Liver (tissue), 8 donors: ENCODE measurements at regions not wholly inside any gene's neighbourhood (a gene's known extent, or its start where the extent isn't known, plus 50 kb on each side); places are given as distances from the start of the nearest gene placed in this dataset.
"Not testable (repeated sequence)": the region's sequence is repeated elsewhere in the genome, so short reads cannot be mapped to it uniquely, and the experiment has no call there.

Source experiments
- DNase-seq: peaks from one replicate; pipeline ENCODE4 v3.0.0-alpha.2; 2017; ENCODE audit warnings: low spot score
- H3K27ac ChIP-seq, 2 donors: one replicate each; pipeline ENCODE4 v1.7.0; 2013; ENCODE audit warnings: inconsistent platforms in 2 of 2, low read length in 2 of 2, control low read depth in 1 of 2, low read depth in 1 of 2, mild to moderate bottlenecking in 1 of 2
- H3K27me3 ChIP-seq, 4 donors: one replicate each; pipeline versions ENCODE4 v1.6.1 to v1.7.0; 2013; ENCODE audit warnings: low read length in 3 of 4, inconsistent platforms in 1 of 4, mild to moderate bottlenecking in 1 of 4, moderate library complexity in 1 of 4; ENCODE audit not compliant: control insufficient read depth in 4 of 4, insufficient read depth in 4 of 4
- H3K36me3 ChIP-seq, 4 donors: one replicate each; pipeline versions ENCODE4 v1.6.1 to v1.7.0; 2013; ENCODE audit warnings: low read length in 3 of 4, mild to moderate bottlenecking in 3 of 4, low read depth in 1 of 4, moderate library complexity in 1 of 4; ENCODE audit not compliant: control insufficient read depth in 4 of 4, insufficient read depth in 3 of 4
- H3K4me1 ChIP-seq, 4 donors: one replicate each; pipeline versions ENCODE4 v1.6.1 to v1.7.0; 2013; ENCODE audit warnings: low read length in 3 of 4, mild to moderate bottlenecking in 3 of 4, moderate library complexity in 1 of 4; ENCODE audit not compliant: control insufficient read depth in 4 of 4, insufficient read depth in 4 of 4
- H3K4me3 ChIP-seq, 3 donors: one replicate each; pipeline versions ENCODE4 v1.6.1 to v1.7.0; 2013; ENCODE audit warnings: low read length in 3 of 3, control low read depth in 1 of 3, low read depth in 1 of 3, mild to moderate bottlenecking in 1 of 3
- H3K9ac ChIP-seq, 2 donors: one replicate each; pipeline ENCODE4 v1.7.0; 2013; ENCODE audit warnings: low read length in 2 of 2, mild to moderate bottlenecking in 2 of 2, moderate library complexity in 2 of 2, control low read depth in 1 of 2, low read depth in 1 of 2
- H3K9me3 ChIP-seq, 4 donors: one replicate each; pipeline versions ENCODE4 v1.6.1 to v1.7.0; 2013; ENCODE audit warnings: low read length in 3 of 4; ENCODE audit not compliant: control insufficient read depth in 4 of 4
- EGR1 ChIP-seq, 2 donors: IDR thresholded peaks; 2 replicates each; pipeline ENCODE4 v1.6.1; 2016 to 2018; ENCODE audit warnings: antibody characterized with exemption in 2 of 2, low read depth in 2 of 2
- FOXA1 ChIP-seq: IDR thresholded peaks from 2 replicates; pipeline ENCODE4 v1.6.1; 2016; ENCODE audit warnings: antibody characterized with exemption
- FOXA2 ChIP-seq: IDR thresholded peaks from 2 replicates; pipeline ENCODE4 v1.6.1; 2016; ENCODE audit warnings: antibody characterized with exemption
- GABPA ChIP-seq, 2 donors: IDR thresholded peaks in 1 of 2; conservative IDR thresholded peaks in 1 of 2; 2 replicates each; pipeline ENCODE4 v1.6.1; 2016; ENCODE audit warnings: antibody characterized with exemption in 2 of 2, mild to moderate bottlenecking in 1 of 2, moderate library complexity in 1 of 2
- HNF4A ChIP-seq, 2 donors: conservative IDR thresholded peaks; 2 replicates each; pipeline ENCODE4 v1.6.1; 2016; ENCODE audit warnings: antibody characterized with exemption in 2 of 2, mild to moderate bottlenecking in 2 of 2
- HNF4G ChIP-seq: IDR thresholded peaks from 2 replicates; pipeline ENCODE4 v1.6.1; 2016; ENCODE audit warnings: antibody characterized with exemption
- JUND ChIP-seq, 2 donors: IDR thresholded peaks; 2 replicates each; pipeline ENCODE4 v1.6.1; 2016; ENCODE audit warnings: antibody characterized with exemption in 2 of 2
- NR2F2 ChIP-seq: IDR thresholded peaks from 2 replicates; pipeline ENCODE4 v1.6.1; 2016; ENCODE audit warnings: antibody characterized with exemption
- RAD21 ChIP-seq, 2 donors: IDR thresholded peaks; 2 replicates each; pipeline ENCODE4 v1.6.1; 2016; ENCODE audit warnings: antibody characterized with exemption in 2 of 2, mild to moderate bottlenecking in 2 of 2
- RXRA ChIP-seq, 2 donors: IDR thresholded peaks; 2 replicates each; pipeline ENCODE4 v1.6.1; 2017 to 2018; ENCODE audit warnings: antibody characterized with exemption in 2 of 2, mild to moderate bottlenecking in 1 of 2
- SP1 ChIP-seq: IDR thresholded peaks from 2 replicates; pipeline ENCODE4 v1.6.1; 2018; ENCODE audit warnings: antibody characterized with exemption, mild to moderate bottlenecking
- TAF1 ChIP-seq: conservative IDR thresholded peaks from 2 replicates; pipeline ENCODE4 v1.6.1; 2016; ENCODE audit warnings: antibody characterized with exemption, mild to moderate bottlenecking
- YY1 ChIP-seq: IDR thresholded peaks from 2 replicates; pipeline ENCODE4 v1.6.1; 2016; ENCODE audit warnings: antibody characterized with exemption, mild to moderate bottlenecking
- WGBS: extraction: QIAGEN DNeasy Blood & Tissue Kit; methylation state at CpG from one replicate; pipeline ENCODE4 v1.1.7; 2013; 5-methylcytosine and 5-hydroxymethylcytosine counted together
- TF ChIP-seq, protein P1 (sequence below): IDR thresholded peaks from 2 replicates; pipeline ENCODE4 v1.6.1; 2016; ENCODE audit warnings: antibody characterized with exemption
- TF ChIP-seq, protein P2 (sequence below): IDR thresholded peaks from 2 replicates; pipeline ENCODE4 v1.6.1; 2016; ENCODE audit warnings: antibody characterized with exemption
- TF ChIP-seq, protein P3 (sequence below): IDR thresholded peaks from 2 replicates; pipeline ENCODE4 v1.6.1; 2016; ENCODE audit warnings: antibody characterized with exemption, mild to moderate bottlenecking
- TF ChIP-seq, protein P4 (sequence below): IDR thresholded peaks from 2 replicates; pipeline ENCODE4 v1.6.1; 2016; ENCODE audit warnings: antibody characterized with exemption
- TF ChIP-seq, protein P5 (sequence below): fragments of 150-350 bp; IDR thresholded peaks from 2 replicates; pipeline ENCODE4 v1.5.1; 2017; ENCODE audit warnings: improper control_type of control experiment, low read depth, low read length; ENCODE audit not compliant: missing input control
- donor health status: healthy.
- donor health status: healthy.
- donor health status: healthy.
- donor health status: healthy.
- donor health status: healthy.

DNA sequence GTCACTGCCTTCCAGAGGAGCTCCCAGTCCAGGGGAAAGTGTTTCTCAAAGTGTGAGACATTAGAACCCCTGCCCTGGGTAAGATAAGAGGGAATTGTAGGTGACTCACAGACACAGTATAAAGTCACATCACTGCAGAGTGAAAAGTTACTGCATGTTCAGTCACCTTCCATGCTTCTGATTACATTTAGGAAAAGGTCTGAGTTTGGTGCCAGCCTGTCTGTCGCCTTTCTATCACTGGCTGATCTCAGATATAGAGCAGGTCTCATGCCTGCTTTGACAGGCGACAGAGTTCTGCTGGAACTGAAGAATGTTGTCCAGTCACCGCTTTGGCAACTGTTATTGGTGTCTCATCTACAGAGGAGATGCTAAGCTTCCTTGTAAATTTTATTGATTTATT lies 1078.6 kb downstream of the UQCRFS1 start:
- Histone ChIP-seq H3K4me3 (no peak overlapping the region), H3K27ac (no peak overlapping the region), H3K36me3 (no peaks in the 10 kb centered on the region), H3K9me3 (peaks cover 0 to 3% (median 0%) of the 10 kb centered on the region in 4 donors), H3K4me1 (no peaks in the 10 kb centered on the region), H3K9ac (no peak overlapping the region), H3K27me3 (no peaks in the 10 kb centered on the region)
- TF ChIP-seq, protein P1, sequence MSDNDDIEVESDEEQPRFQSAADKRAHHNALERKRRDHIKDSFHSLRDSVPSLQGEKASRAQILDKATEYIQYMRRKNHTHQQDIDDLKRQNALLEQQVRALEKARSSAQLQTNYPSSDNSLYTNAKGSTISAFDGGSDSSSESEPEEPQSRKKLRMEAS = no peak
- TF ChIP-seq FOXA1 = no peak
- TF ChIP-seq GABPA (IDR thresholded peaks at IDR 0.05 in 1 of 2, conservative IDR thresholded peaks at IDR 0.05 in 1 of 2) = no peak
- TF ChIP-seq, protein P2, sequence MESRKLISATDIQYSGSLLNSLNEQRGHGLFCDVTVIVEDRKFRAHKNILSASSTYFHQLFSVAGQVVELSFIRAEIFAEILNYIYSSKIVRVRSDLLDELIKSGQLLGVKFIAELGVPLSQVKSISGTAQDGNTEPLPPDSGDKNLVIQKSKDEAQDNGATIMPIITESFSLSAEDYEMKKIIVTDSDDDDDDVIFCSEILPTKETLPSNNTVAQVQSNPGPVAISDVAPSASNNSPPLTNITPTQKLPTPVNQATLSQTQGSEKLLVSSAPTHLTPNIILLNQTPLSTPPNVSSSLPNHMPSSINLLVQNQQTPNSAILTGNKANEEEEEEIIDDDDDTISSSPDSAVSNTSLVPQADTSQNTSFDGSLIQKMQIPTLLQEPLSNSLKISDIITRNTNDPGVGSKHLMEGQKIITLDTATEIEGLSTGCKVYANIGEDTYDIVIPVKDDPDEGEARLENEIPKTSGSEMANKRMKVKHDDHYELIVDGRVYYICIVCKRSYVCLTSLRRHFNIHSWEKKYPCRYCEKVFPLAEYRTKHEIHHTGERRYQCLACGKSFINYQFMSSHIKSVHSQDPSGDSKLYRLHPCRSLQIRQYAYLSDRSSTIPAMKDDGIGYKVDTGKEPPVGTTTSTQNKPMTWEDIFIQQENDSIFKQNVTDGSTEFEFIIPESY = no peak
- TF ChIP-seq, protein P3, sequence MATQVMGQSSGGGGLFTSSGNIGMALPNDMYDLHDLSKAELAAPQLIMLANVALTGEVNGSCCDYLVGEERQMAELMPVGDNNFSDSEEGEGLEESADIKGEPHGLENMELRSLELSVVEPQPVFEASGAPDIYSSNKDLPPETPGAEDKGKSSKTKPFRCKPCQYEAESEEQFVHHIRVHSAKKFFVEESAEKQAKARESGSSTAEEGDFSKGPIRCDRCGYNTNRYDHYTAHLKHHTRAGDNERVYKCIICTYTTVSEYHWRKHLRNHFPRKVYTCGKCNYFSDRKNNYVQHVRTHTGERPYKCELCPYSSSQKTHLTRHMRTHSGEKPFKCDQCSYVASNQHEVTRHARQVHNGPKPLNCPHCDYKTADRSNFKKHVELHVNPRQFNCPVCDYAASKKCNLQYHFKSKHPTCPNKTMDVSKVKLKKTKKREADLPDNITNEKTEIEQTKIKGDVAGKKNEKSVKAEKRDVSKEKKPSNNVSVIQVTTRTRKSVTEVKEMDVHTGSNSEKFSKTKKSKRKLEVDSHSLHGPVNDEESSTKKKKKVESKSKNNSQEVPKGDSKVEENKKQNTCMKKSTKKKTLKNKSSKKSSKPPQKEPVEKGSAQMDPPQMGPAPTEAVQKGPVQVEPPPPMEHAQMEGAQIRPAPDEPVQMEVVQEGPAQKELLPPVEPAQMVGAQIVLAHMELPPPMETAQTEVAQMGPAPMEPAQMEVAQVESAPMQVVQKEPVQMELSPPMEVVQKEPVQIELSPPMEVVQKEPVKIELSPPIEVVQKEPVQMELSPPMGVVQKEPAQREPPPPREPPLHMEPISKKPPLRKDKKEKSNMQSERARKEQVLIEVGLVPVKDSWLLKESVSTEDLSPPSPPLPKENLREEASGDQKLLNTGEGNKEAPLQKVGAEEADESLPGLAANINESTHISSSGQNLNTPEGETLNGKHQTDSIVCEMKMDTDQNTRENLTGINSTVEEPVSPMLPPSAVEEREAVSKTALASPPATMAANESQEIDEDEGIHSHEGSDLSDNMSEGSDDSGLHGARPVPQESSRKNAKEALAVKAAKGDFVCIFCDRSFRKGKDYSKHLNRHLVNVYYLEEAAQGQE = no peak
- no peak for TF ChIP-seq HNF4A (conservative IDR thresholded peaks at IDR 0.05)
- TF ChIP-seq HNF4G = no peak
- TF ChIP-seq TAF1 = no peak
- TF ChIP-seq RXRA (IDR thresholded peaks at IDR 0.05) = no peak
- no peak for TF ChIP-seq NR2F2
- TF ChIP-seq SP1 = no peak
- no peak for TF ChIP-seq YY1
- TF ChIP-seq, protein P4, sequence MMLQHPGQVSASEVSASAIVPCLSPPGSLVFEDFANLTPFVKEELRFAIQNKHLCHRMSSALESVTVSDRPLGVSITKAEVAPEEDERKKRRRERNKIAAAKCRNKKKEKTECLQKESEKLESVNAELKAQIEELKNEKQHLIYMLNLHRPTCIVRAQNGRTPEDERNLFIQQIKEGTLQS = no peak
- TF ChIP-seq RAD21 (IDR thresholded peaks at IDR 0.05) = no peak
- TF ChIP-seq, protein P5, sequence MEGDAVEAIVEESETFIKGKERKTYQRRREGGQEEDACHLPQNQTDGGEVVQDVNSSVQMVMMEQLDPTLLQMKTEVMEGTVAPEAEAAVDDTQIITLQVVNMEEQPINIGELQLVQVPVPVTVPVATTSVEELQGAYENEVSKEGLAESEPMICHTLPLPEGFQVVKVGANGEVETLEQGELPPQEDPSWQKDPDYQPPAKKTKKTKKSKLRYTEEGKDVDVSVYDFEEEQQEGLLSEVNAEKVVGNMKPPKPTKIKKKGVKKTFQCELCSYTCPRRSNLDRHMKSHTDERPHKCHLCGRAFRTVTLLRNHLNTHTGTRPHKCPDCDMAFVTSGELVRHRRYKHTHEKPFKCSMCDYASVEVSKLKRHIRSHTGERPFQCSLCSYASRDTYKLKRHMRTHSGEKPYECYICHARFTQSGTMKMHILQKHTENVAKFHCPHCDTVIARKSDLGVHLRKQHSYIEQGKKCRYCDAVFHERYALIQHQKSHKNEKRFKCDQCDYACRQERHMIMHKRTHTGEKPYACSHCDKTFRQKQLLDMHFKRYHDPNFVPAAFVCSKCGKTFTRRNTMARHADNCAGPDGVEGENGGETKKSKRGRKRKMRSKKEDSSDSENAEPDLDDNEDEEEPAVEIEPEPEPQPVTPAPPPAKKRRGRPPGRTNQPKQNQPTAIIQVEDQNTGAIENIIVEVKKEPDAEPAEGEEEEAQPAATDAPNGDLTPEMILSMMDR = no peak
- no peak for TF ChIP-seq FOXA2
- no peak for TF ChIP-seq JUND (IDR thresholded peaks at IDR 0.05)
- no peak for TF ChIP-seq EGR1 (IDR thresholded peaks at IDR 0.05; ENCODE audit: low read depth in 2 of 2)
- WGBS = 81% methylated on average over 3 of the region's 3 CpGs
- DNase-seq = no peak

DNA sequence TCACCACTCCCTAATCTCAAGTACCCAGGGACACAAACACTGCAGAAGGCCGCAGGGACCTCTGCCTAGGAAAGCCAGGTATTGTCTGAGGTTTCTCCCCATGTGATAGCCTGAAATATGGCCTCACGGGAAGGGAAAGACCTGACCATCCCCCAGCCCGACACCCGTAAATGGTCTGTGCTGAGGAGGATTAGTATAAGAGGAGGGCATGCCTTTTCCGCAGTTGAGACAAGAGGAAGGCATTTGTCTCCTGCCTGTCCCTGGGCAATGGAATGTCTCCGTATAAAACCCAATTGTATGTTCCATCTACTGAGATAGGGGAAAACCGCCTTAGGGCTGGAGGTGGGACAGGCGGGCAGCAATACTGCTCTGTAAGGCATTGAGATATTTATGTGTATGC lies 1082.1 kb downstream of the UQCRFS1 start:
- H3K4me3 ChIP-seq, H3K36me3 ChIP-seq: not testable (repeated sequence)

More for the DNA sequence above, 1082.1 kb downstream of the UQCRFS1 start:
- H3K4me1 ChIP-seq, H3K9ac ChIP-seq, H3K27ac ChIP-seq, H3K27me3 ChIP-seq, H3K9me3 ChIP-seq, DNase-seq: not testable (repeated sequence)
- WGBS = 61% methylated on average over 8 of the region's 8 CpGs
